HG02840 (cell line): ENCODE measurements at regions not wholly inside any gene's neighbourhood (a gene's known extent, or its start where the extent isn't known, plus 50 kb on each side); places are given as distances from the start of the nearest gene placed in this dataset.
"Not testable (repeated sequence)": the region's sequence is repeated elsewhere in the genome, so short reads cannot be mapped to it uniquely, and the experiment has no call there.

Experiments
- ATAC-seq: cut with Tn5 transposase; IDR thresholded peaks from one replicate; pipeline ENCODE4 v1.9.1; 2021; ENCODE audit warnings: mild to moderate bottlenecking, moderate library complexity, moderate number of reproducible peaks; ENCODE audit not compliant: unreplicated experiment, low FRiP score

DNA sequence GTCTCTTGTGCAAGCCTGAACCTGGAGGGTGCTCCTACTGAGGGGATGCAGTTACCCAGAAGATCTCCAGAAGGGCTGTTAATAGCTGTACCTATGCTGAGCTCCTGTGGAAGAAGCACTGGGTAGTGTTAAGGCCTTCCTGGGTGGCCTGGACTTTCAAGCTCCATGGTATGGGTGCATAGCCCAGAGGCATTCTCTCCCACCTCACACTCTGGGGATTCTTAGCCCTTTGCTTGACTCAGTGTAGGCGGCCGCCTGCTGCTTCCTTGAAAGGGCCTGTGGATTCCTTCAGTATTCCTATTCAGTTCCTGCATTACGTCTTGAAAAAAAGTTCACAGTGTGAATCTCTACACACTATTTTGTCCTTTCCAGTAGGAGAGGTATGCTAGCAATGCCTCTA is 235.7 kb upstream of the MAGEB16 start:
- no peak for ATAC-seq

DNA sequence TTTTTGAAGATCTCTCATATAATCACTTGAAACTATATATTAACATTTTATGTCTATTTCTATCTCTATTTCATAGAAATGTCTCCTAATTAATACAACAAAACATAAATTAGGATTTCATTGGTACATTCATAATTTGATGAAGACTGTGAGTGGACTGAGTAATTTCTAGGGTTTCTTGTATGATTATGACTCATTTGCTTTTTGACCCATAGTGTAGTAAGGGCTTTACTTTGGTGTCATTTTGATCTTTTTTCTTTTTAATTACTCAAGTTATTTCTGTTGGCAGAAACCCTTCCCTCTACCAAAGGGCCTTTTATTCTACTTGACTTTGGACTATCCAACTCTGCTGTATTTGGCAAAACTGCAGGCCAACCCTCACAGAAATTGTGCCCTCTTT is 207.9 kb upstream of the MAGEB16 start:
- ATAC-seq: no peak

- ATAC-seq: not testable (repeated sequence)
Observed at GRCh38 chrX:35611562-35611961, 186.6 kb upstream of the MAGEB16 start.

GRCh38 chrX:35617836-35618235 is 180.3 kb upstream of the MAGEB16 start:
- no peak for ATAC-seq

GRCh38 chrX:35622040-35622439 is 176.1 kb upstream of the MAGEB16 start:
- no peak for ATAC-seq

DNA sequence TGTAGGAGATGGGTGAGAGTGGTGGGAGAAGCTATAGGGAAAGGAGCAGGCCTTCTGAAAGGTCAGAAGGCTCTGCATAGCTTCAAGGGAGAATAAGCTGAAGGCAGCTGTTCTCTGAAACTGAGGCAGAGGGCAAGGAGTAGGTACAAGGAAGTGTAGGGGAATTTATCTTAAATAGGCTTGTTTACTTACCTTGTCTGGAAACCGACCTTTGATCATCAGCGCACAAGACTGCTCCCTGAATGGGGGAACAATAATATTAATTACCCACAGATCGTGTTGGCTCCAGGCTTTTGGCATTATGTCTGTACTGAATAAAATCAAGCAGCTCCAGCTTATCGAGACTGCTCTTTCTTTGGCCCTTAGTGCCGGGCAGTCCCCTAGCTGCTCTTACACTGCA is 175.5 kb upstream of the MAGEB16 start:
- ATAC-seq: no peak

DNA sequence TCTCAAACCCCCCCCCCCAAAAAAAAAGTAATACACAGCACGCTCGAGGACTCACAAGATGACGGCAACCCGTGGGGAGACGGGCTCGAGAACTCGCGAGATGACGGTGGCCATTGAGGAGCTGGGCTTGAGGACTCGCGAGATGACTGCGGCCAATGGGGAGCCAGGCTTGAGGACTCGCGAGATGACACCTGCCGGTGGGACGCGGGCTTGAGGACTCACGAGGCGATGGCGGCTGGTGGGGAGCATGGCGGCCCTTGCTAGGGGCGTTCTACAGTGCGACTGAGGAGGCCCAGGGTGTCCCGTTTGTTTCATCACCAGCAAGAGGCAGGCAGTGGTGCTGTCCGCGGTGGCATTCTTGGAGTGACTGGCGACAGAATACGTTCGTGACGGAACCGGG is 172.4 kb upstream of the MAGEB16 start:
- no peak for ATAC-seq

- ATAC-seq: no peak
Observed at GRCh38 chrX:35626124-35626523, 172.0 kb upstream of the MAGEB16 start.

DNA sequence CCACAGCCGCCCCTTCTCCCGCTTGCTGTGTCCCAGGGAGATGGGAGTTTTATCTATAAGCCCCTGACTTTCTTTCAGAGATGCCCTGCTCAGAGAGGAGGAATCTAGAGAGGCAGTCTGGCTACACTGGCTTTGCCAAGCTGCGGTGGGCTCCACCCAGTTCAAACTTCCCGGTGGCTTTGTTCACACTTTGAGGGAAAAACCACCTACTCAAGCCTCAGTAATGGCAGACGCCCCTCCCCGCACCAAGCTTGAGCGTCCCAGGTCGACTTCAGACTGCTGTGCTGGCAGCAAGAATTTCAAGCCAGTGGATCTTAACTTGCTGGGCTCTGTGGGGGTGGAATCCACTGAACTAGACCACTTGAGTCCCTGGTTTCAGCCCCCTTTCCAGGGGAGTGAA is 162.2 kb upstream of the MAGEB16 start:
- ATAC-seq: not testable (repeated sequence)

- no peak for ATAC-seq
Observed at GRCh38 chrX:35664833-35665232, 133.3 kb upstream of the MAGEB16 start.

DNA sequence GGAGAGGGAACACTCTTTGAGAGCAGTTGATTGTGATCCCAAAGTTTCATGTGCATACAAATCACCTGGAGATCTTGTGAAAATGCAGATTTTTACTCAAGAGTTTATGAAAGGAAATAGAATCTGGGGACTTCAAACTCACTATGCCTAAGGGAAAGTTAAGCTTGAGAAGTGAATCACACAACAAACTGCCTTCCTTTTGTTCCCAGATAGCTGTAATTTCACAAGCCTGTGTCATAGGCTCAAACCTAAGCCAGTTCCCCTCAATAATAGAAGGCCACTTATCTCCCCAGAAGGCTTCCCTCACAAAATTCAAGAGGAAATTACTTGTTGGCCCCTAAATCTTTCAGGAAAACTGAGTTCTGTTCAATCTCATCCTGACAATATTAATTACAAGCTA is 132.8 kb upstream of the MAGEB16 start:
- no peak for ATAC-seq

DNA sequence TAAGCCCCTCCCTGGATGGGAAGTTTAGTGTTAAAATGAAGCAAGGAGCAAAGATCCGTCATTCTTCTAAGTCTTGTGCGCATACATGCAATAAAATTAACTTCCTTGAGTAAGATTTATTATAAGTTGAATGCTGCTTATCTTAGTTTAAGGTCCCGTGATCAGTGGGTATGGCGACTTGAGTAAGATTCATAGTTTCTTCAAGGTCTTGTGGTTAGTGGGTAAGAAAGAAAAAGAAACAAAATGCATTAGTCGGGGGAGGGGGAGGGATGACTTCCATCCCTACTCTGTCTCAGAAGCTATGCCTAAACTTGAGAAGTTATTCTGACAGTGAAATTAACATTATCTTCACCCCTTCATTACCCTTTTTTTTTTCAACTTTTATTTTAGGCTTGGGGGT is 127.3 kb upstream of the MAGEB16 start:
- no peak for ATAC-seq

DNA sequence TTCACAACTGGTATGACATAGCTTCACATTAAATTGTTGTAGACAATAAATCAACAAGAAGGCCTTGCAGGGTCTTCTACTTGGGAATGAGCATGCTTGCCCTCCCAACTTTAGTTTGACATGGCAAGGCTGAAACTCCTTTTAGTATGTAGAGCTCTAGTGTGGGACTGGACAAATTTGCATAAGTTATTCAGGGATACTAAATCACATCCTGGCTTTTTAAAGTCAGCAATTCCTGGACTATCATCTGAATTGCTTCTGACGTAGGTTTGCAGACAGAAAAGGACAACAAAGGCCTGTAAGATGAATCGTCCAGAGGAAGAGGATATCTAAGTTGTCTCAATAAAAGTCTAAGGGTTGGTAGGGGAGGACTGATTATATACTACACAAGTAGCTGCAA is 123.0 kb upstream of the MAGEB16 start:
- ATAC-seq: no peak

DNA sequence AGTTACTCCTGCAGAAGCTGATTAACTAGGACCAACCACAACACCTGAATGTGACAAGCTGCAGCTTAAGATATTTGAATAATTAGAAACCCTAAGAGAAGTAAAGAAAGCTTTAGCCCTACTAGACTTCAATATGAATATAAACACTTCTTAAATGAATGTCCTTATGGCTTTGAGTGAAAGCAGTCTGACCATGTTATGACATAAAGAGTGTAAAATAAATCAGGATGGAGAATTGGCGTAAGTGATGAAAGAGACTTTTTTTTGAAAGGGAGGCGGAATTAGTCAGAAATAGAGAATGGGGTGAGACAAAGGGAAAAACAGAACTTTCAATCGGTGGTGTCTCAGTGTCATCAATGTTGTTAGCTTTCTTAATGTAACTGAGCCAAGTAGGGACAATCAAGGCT is 117.2 kb upstream of the MAGEB16 start:
- ATAC-seq: no peak

DNA sequence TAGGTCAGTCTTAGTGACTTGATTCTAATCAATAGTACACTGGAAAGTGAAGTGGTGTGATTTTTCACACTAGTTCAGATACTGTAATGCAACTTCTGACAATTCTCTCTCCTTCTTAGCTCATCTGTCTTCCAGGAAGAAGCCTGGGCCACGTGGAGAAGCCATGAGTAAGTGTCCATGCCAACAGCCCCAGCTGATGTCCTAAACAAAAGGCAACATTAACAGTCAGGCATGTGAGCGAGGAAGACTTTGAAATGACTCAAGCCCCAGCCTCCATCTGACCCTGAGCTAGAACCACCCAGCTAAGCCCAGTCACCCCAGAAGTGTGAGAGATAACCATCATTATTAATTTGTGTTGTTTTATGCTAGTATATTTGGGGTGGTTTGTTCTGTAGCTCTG is 115.7 kb upstream of the MAGEB16 start:
- ATAC-seq: no peak

- no peak for ATAC-seq
Observed at GRCh38 chrX:35696760-35697234, 101.3 kb upstream of the MAGEB16 start.

- ATAC-seq: no peak
Observed at GRCh38 chrX:35699642-35700041, 98.5 kb upstream of the MAGEB16 start.

GRCh38 chrX:35700121-35700520 is 98.0 kb upstream of the MAGEB16 start:
- ATAC-seq: no peak

DNA sequence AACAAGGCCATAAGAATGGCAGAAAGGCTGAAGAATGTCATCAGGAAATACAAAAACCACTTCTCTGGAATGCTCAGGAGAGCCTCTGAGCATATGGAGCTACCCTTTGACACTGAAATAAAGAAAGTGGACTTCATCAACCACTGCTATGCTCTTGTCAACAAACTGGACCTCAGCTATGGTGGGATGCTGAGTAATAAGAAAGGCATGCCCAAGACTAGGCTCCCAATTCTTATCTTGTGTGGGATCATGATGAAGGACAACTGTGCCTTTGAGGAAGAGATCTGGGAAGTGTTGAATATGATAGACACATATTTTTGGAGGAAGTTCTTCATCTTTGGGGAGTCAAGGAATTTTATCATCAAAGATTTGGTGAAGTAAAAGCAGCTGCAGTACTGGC is 86.9 kb upstream of the MAGEB16 start:
- ATAC-seq: no peak

GRCh38 chrX:35722128-35722527 is 76.0 kb upstream of the MAGEB16 start:
- ATAC-seq: no peak

DNA sequence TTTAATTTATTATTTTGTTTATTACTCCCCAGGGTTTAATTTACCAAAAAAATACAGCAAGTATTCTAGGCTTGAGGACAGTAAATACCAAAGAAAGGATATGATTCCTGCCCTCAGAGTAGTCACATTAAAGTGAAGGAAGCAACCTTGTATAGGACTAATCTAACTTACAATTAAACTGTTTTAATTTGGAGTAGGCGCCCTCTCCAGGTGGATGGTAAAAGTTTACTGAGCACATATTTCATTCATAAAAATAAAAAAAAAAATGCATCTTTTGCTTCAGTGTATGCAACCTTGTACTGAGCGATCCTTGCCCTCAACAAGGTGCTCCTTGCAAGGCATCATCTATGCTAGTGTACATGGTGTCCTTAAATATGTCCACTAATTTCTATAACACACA is 72.0 kb upstream of the MAGEB16 start:
- ATAC-seq: no peak

GRCh38 chrX:35728481-35728880 is 69.7 kb upstream of the MAGEB16 start:
- ATAC-seq: no peak

- no peak for ATAC-seq
Observed at GRCh38 chrX:35733879-35734278, 64.3 kb upstream of the MAGEB16 start.
